ENCODE measurements at regions not wholly inside any gene's neighbourhood (a gene's known extent, or its start where the extent isn't known, plus 50 kb on each side); places are given as distances from the start of the nearest gene placed in this dataset.

- H3K9me3 ChIP-seq (ENCODE audit: control insufficient read depth, insufficient read depth, low read length), result no peaks in the 10 kb centered on the region
- peak overlapping the region; percentile 33 for H3K4me3 ChIP-seq (ENCODE audit: low read depth, low read length)
- no peaks in the 10 kb centered on the region for H3K4me1 ChIP-seq (ENCODE audit: control insufficient read depth, insufficient read depth, low read length)
- H3K9ac ChIP-seq (ENCODE audit: low read depth, low read length), result no peak overlapping the region
- H3K27me3 ChIP-seq (ENCODE audit: control insufficient read depth, insufficient read depth, low read length), result peaks cover 18% of the 10 kb centered on the region
- no peaks in the 10 kb centered on the region for H3K36me3 ChIP-seq (ENCODE audit: control insufficient read depth, insufficient read depth, low read length)
Measured at GRCh38 chr6:28751514-28751913, 172.3 kb downstream of the TRIM27 start.

GRCh38 chr6:28751963-28752350, 171.8 kb downstream of the TRIM27 start:
- Histone ChIP-seq H3K4me3 (ENCODE audit: low read depth, low read length) (peak overlapping the region; percentile 33), H3K9ac (ENCODE audit: low read depth, low read length) (no peak overlapping the region), H3K9me3 (ENCODE audit: control insufficient read depth, insufficient read depth, low read length) (no peaks in the 10 kb centered on the region), H3K36me3 (ENCODE audit: control insufficient read depth, insufficient read depth, low read length) (no peaks in the 10 kb centered on the region), H3K4me1 (ENCODE audit: control insufficient read depth, insufficient read depth, low read length) (no peaks in the 10 kb centered on the region), H3K27me3 (ENCODE audit: control insufficient read depth, insufficient read depth, low read length) (peaks cover 18% of the 10 kb centered on the region)

- peak overlapping the region; percentile 68 for H3K9ac ChIP-seq (ENCODE audit: low read depth, low read length)
- no peaks in the 10 kb centered on the region for H3K9me3 ChIP-seq (ENCODE audit: control insufficient read depth, insufficient read depth, low read length)
- H3K4me3 ChIP-seq (ENCODE audit: low read depth, low read length), result peak overlapping the region; percentile 83
- H3K36me3 ChIP-seq (ENCODE audit: control insufficient read depth, insufficient read depth, low read length), result no peaks in the 10 kb centered on the region
- H3K4me1 ChIP-seq (ENCODE audit: control insufficient read depth, insufficient read depth, low read length), result no peaks in the 10 kb centered on the region
- peaks cover 51% of the 10 kb centered on the region for H3K27me3 ChIP-seq (ENCODE audit: control insufficient read depth, insufficient read depth, low read length)
Measured at GRCh38 chr6:28757429-28758045, 166.2 kb downstream of the TRIM27 start.

- Histone ChIP-seq H3K27me3 (ENCODE audit: control insufficient read depth, insufficient read depth, low read length) (peaks cover 58% of the 10 kb centered on the region), H3K9me3 (ENCODE audit: control insufficient read depth, insufficient read depth, low read length) (no peaks in the 10 kb centered on the region), H3K4me1 (ENCODE audit: control insufficient read depth, insufficient read depth, low read length) (no peaks in the 10 kb centered on the region), H3K9ac (ENCODE audit: low read depth, low read length) (no peak overlapping the region), H3K4me3 (ENCODE audit: low read depth, low read length) (peak overlapping the region; percentile 83), H3K36me3 (ENCODE audit: control insufficient read depth, insufficient read depth, low read length) (no peaks in the 10 kb centered on the region)
Measured at GRCh38 chr6:28758046-28758817, 165.6 kb downstream of the TRIM27 start.

GRCh38 chr6:28758818-28759235, 165.0 kb downstream of the TRIM27 start:
- Histone ChIP-seq H3K27me3 (ENCODE audit: control insufficient read depth, insufficient read depth, low read length) (peaks cover 64% of the 10 kb centered on the region), H3K4me3 (ENCODE audit: low read depth, low read length) (peak overlapping the region; percentile 83), H3K9ac (ENCODE audit: low read depth, low read length) (no peak overlapping the region), H3K4me1 (ENCODE audit: control insufficient read depth, insufficient read depth, low read length) (no peaks in the 10 kb centered on the region), H3K9me3 (ENCODE audit: control insufficient read depth, insufficient read depth, low read length) (no peaks in the 10 kb centered on the region), H3K36me3 (ENCODE audit: control insufficient read depth, insufficient read depth, low read length) (no peaks in the 10 kb centered on the region)

GRCh38 chr6:28764014-28764723, 159.6 kb downstream of the TRIM27 start:
- no peaks in the 10 kb centered on the region for H3K36me3 ChIP-seq (ENCODE audit: control insufficient read depth, insufficient read depth, low read length)
- H3K27me3 ChIP-seq (ENCODE audit: control insufficient read depth, insufficient read depth, low read length), result peaks cover 94% of the 10 kb centered on the region
- H3K9me3 ChIP-seq (ENCODE audit: control insufficient read depth, insufficient read depth, low read length), result no peaks in the 10 kb centered on the region
- H3K4me1 ChIP-seq (ENCODE audit: control insufficient read depth, insufficient read depth, low read length), result peaks cover 6% of the 10 kb centered on the region
- H3K9ac ChIP-seq (ENCODE audit: low read depth, low read length), result no peak overlapping the region
- H3K4me3 ChIP-seq (ENCODE audit: low read depth, low read length), result peak overlapping the region; percentile 41

GRCh38 chr6:28764761-28765282, 159.0 kb downstream of the TRIM27 start:
- H3K27me3 ChIP-seq (ENCODE audit: control insufficient read depth, insufficient read depth, low read length), result peaks cover 97% of the 10 kb centered on the region
- peaks cover 6% of the 10 kb centered on the region for H3K4me1 ChIP-seq (ENCODE audit: control insufficient read depth, insufficient read depth, low read length)
- H3K9ac ChIP-seq (ENCODE audit: low read depth, low read length), result no peak overlapping the region
- H3K36me3 ChIP-seq (ENCODE audit: control insufficient read depth, insufficient read depth, low read length), result no peaks in the 10 kb centered on the region
- H3K9me3 ChIP-seq (ENCODE audit: control insufficient read depth, insufficient read depth, low read length), result no peaks in the 10 kb centered on the region
- peak overlapping the region; percentile 27 for H3K4me3 ChIP-seq (ENCODE audit: low read depth, low read length)

GRCh38 chr6:28765978-28766351, 157.8 kb downstream of the TRIM27 start:
- Histone ChIP-seq H3K36me3 (ENCODE audit: control insufficient read depth, insufficient read depth, low read length) (no peaks in the 10 kb centered on the region), H3K9ac (ENCODE audit: low read depth, low read length) (no peak overlapping the region), H3K27me3 (ENCODE audit: control insufficient read depth, insufficient read depth, low read length) (peaks cover 100% of the 10 kb centered on the region), H3K4me3 (ENCODE audit: low read depth, low read length) (no peak overlapping the region), H3K9me3 (ENCODE audit: control insufficient read depth, insufficient read depth, low read length) (no peaks in the 10 kb centered on the region), H3K4me1 (ENCODE audit: control insufficient read depth, insufficient read depth, low read length) (peaks cover 6% of the 10 kb centered on the region)

GRCh38 chr6:28766426-28766825, 157.4 kb downstream of the TRIM27 start:
- Histone ChIP-seq H3K27me3 (ENCODE audit: control insufficient read depth, insufficient read depth, low read length) (peaks cover 100% of the 10 kb centered on the region), H3K9ac (ENCODE audit: low read depth, low read length) (no peak overlapping the region), H3K36me3 (ENCODE audit: control insufficient read depth, insufficient read depth, low read length) (no peaks in the 10 kb centered on the region), H3K4me3 (ENCODE audit: low read depth, low read length) (no peak overlapping the region), H3K4me1 (ENCODE audit: control insufficient read depth, insufficient read depth, low read length) (peaks cover 6% of the 10 kb centered on the region), H3K9me3 (ENCODE audit: control insufficient read depth, insufficient read depth, low read length) (no peaks in the 10 kb centered on the region)

- peaks cover 6% of the 10 kb centered on the region for H3K4me1 ChIP-seq (ENCODE audit: control insufficient read depth, insufficient read depth, low read length)
- no peak overlapping the region for H3K4me3 ChIP-seq (ENCODE audit: low read depth, low read length)
- peaks cover 100% of the 10 kb centered on the region for H3K27me3 ChIP-seq (ENCODE audit: control insufficient read depth, insufficient read depth, low read length)
- H3K36me3 ChIP-seq (ENCODE audit: control insufficient read depth, insufficient read depth, low read length), result no peaks in the 10 kb centered on the region
- no peaks in the 10 kb centered on the region for H3K9me3 ChIP-seq (ENCODE audit: control insufficient read depth, insufficient read depth, low read length)
- H3K9ac ChIP-seq (ENCODE audit: low read depth, low read length), result no peak overlapping the region
Measured at GRCh38 chr6:28767133-28767532, 156.7 kb downstream of the TRIM27 start.

- Histone ChIP-seq H3K9ac (ENCODE audit: low read depth, low read length) (no peak overlapping the region), H3K36me3 (ENCODE audit: control insufficient read depth, insufficient read depth, low read length) (no peaks in the 10 kb centered on the region), H3K4me1 (ENCODE audit: control insufficient read depth, insufficient read depth, low read length) (peaks cover 6% of the 10 kb centered on the region), H3K27me3 (ENCODE audit: control insufficient read depth, insufficient read depth, low read length) (peaks cover 100% of the 10 kb centered on the region), H3K9me3 (ENCODE audit: control insufficient read depth, insufficient read depth, low read length) (no peaks in the 10 kb centered on the region), H3K4me3 (ENCODE audit: low read depth, low read length) (no peak overlapping the region)
Measured at GRCh38 chr6:28767691-28768090, 156.1 kb downstream of the TRIM27 start.

All from iPS-15b (cell line).